AG09319 (cell line): ENCODE measurements at regions not wholly inside any gene's neighbourhood (a gene's known extent, or its start where the extent isn't known, plus 50 kb on each side); places are given as distances from the start of the nearest gene placed in this dataset.

Experiments
- DNase-seq: peaks from one replicate; pipeline ENCODE4 v3.0.0-alpha.2; 2010; ENCODE audit warnings: low read depth; ENCODE audit errors: extremely low read depth
- TF ChIP-seq, protein P1 (sequence below): IDR thresholded peaks from 2 replicates; pipeline ENCODE4 v1.5.1; 2011; ENCODE audit warnings: low read depth, mild to moderate bottlenecking, inconsistent platforms, low read length, moderate library complexity

GRCh38 chr20:17171746-17172280 is 55.0 kb upstream of the PCSK2 start:
- TF ChIP-seq, protein P1, sequence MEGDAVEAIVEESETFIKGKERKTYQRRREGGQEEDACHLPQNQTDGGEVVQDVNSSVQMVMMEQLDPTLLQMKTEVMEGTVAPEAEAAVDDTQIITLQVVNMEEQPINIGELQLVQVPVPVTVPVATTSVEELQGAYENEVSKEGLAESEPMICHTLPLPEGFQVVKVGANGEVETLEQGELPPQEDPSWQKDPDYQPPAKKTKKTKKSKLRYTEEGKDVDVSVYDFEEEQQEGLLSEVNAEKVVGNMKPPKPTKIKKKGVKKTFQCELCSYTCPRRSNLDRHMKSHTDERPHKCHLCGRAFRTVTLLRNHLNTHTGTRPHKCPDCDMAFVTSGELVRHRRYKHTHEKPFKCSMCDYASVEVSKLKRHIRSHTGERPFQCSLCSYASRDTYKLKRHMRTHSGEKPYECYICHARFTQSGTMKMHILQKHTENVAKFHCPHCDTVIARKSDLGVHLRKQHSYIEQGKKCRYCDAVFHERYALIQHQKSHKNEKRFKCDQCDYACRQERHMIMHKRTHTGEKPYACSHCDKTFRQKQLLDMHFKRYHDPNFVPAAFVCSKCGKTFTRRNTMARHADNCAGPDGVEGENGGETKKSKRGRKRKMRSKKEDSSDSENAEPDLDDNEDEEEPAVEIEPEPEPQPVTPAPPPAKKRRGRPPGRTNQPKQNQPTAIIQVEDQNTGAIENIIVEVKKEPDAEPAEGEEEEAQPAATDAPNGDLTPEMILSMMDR, result no peak
- DNase-seq, result no peak

GRCh38 chr20:17172836-17173516 is 53.9 kb upstream of the PCSK2 start:
- no peak for DNase-seq

More at GRCh38 chr20:17172836-17173516, 53.9 kb upstream of the PCSK2 start:
- TF ChIP-seq, protein P1, result no peak
